OCI-LY3 (cell line): ENCODE measurements at regions not wholly inside any gene's neighbourhood (a gene's known extent, or its start where the extent isn't known, plus 50 kb on each side); places are given as distances from the start of the nearest gene placed in this dataset.

ENCODE experiments used
- H2AFZ ChIP-seq: fragments of 200-600, 300-600 bp; shearing (Covaris generic); 2 replicates; pipeline ENCODE4 v1.6.0; 2014; ENCODE audit warnings: antibody characterized with exemption, low read depth, low read length
- H3K27ac ChIP-seq: fragments of 200-600, 300-600 bp; sonication (generic); 2 replicates; pipeline ENCODE4 v1.5.1; 2014; ENCODE audit warnings: mild to moderate bottlenecking, low read length, moderate library complexity, mixed read lengths
- H3K27me3 ChIP-seq: fragments of 200-600, 300-600 bp; sonication (generic); 2 replicates; pipeline ENCODE4 v1.6.1; 2014; ENCODE audit warnings: low read depth, low read length, mixed read lengths
- H3K36me3 ChIP-seq: fragments of 200-600, 300-600 bp; sonication (generic); replicated peaks from 2 replicates; pipeline ENCODE3; 2014; ENCODE audit warnings: low read depth, low read length, mixed read lengths
- H3K4me1 ChIP-seq: fragments of 300-600, 200-600 bp; sonication (generic); 2 replicates; pipeline ENCODE4 v1.6.1; 2014; ENCODE audit warnings: low read length, mixed read lengths
- H3K4me2 ChIP-seq: fragments of 200-600, 300-600 bp; sonication (generic); 2 replicates; pipeline ENCODE4 v1.6.1; 2014; ENCODE audit warnings: low read length, mixed read lengths
- H3K4me3 ChIP-seq: fragments of 300-600, 200-600 bp; sonication (generic); 2 replicates; pipeline ENCODE4 v1.5.1; 2014; ENCODE audit warnings: antibody characterized with exemption, mild to moderate bottlenecking, low read length, moderate library complexity
- H3K79me2 ChIP-seq: fragments of 300-600, 200-600 bp; shearing (Covaris generic); 2 replicates; pipeline ENCODE4 v1.6.1; 2014; ENCODE audit warnings: mild to moderate bottlenecking, low read length, mixed read lengths
- H3K9ac ChIP-seq: fragments of 300-600, 200-600 bp; shearing (Covaris generic); 2 replicates; pipeline ENCODE4 v1.6.0; 2014; ENCODE audit warnings: mild to moderate bottlenecking, low read length, moderate library complexity
- H3K9me3 ChIP-seq: fragments of 200-600, 300-600 bp; shearing (Covaris generic); 2 replicates; pipeline ENCODE4 v1.6.1; 2014; ENCODE audit warnings: low read length, mixed read lengths; ENCODE audit not compliant: insufficient read depth
- H4K20me1 ChIP-seq: fragments of 200-600, 300-600 bp; sonication (generic); 2 replicates; pipeline ENCODE4 v1.6.1; 2016; ENCODE audit warnings: low read length, mixed read lengths; ENCODE audit not compliant: insufficient read depth
- CTCF ChIP-seq: fragments of 200-600, 300-600 bp; sonication (generic); IDR thresholded peaks from 2 replicates; pipeline ENCODE4 v1.5.1; 2014; ENCODE audit warnings: antibody characterized with exemption, low read length, low read depth
- EZH2phosphoT487 ChIP-seq: fragments of 200-600 bp; shearing (Covaris generic); IDR thresholded peaks from 2 replicates; pipeline ENCODE4 v1.6.1; 2018; ENCODE audit warnings: antibody characterized with exemption, mixed run types, low read depth

- Histone ChIP-seq H3K9ac (no peak overlapping the region), H4K20me1 (no peaks in the 10 kb centered on the region), H2AFZ (no peak overlapping the region), H3K79me2 (no peaks in the 10 kb centered on the region), H3K27me3 (peaks cover 10% of the 10 kb centered on the region; the same call in 1 of the 2 replicates), H3K4me3 (no peak overlapping the region), H3K9me3 (no peaks in the 10 kb centered on the region), H3K36me3 (no peaks in the 10 kb centered on the region), H3K27ac (no peak overlapping the region), H3K4me1 (no peaks in the 10 kb centered on the region), H3K4me2 (no peak overlapping the region)
- TF ChIP-seq EZH2phosphoT487 (no peak), CTCF (no peak)
Observed at GRCh38 chr1:25055961-25056360, 125.9 kb upstream of the RUNX3 start.

GRCh38 chr1:25055324-25055780, 125.3 kb upstream of the RUNX3 start:
- Histone ChIP-seq H3K4me3 (no peak overlapping the region), H3K27me3 (peaks cover 10% of the 10 kb centered on the region; the same call in 1 of the 2 replicates), H3K4me2 (no peak overlapping the region), H3K79me2 (no peaks in the 10 kb centered on the region), H3K9me3 (no peaks in the 10 kb centered on the region), H3K36me3 (no peaks in the 10 kb centered on the region), H4K20me1 (no peaks in the 10 kb centered on the region), H3K9ac (no peak overlapping the region), H3K4me1 (no peaks in the 10 kb centered on the region), H2AFZ (no peak overlapping the region), H3K27ac (no peak overlapping the region)
- no peak for TF ChIP-seq CTCF
- no peak for TF ChIP-seq EZH2phosphoT487

GRCh38 chr1:25054526-25055323, 124.6 kb upstream of the RUNX3 start:
- Histone ChIP-seq H3K9ac (no peak overlapping the region), H3K27ac (no peak overlapping the region), H3K4me2 (no peak overlapping the region), H3K9me3 (no peaks in the 10 kb centered on the region), H2AFZ (no peak overlapping the region), H3K79me2 (no peaks in the 10 kb centered on the region), H3K27me3 (peaks cover 10% of the 10 kb centered on the region; the same call in 1 of the 2 replicates), H3K4me1 (no peaks in the 10 kb centered on the region), H3K36me3 (no peaks in the 10 kb centered on the region), H3K4me3 (no peak overlapping the region), H4K20me1 (no peaks in the 10 kb centered on the region)
- TF ChIP-seq CTCF (no peak), EZH2phosphoT487 (no peak)

GRCh38 chr1:25053576-25054250, 123.6 kb upstream of the RUNX3 start:
- H3K4me1 ChIP-seq, result no peaks in the 10 kb centered on the region
- no peak overlapping the region for H2AFZ ChIP-seq
- H3K79me2 ChIP-seq, result no peaks in the 10 kb centered on the region
- H3K9me3 ChIP-seq, result no peaks in the 10 kb centered on the region
- no peak overlapping the region for H3K27ac ChIP-seq
- H4K20me1 ChIP-seq, result no peaks in the 10 kb centered on the region
- no peak overlapping the region for H3K4me2 ChIP-seq
- no peak overlapping the region for H3K4me3 ChIP-seq
- H3K36me3 ChIP-seq, result no peaks in the 10 kb centered on the region
- H3K9ac ChIP-seq, result no peak overlapping the region
- H3K27me3 ChIP-seq, result peaks cover 10% of the 10 kb centered on the region; the same call in 1 of the 2 replicates
- TF ChIP-seq CTCF (no peak), EZH2phosphoT487 (no peak)
